ENCODE measurements at regions not wholly inside any gene's neighbourhood (a gene's known extent, or its start where the extent isn't known, plus 50 kb on each side); places are given as distances from the start of the nearest gene placed in this dataset.
A peak's percentile ranks its signal among the peaks of the same experiment; 100 is the strongest.

- no peak for DNase-seq
Observed at GRCh38 chr9:73805111-73805510, 653.4 kb downstream of the ANXA1 start.

DNA sequence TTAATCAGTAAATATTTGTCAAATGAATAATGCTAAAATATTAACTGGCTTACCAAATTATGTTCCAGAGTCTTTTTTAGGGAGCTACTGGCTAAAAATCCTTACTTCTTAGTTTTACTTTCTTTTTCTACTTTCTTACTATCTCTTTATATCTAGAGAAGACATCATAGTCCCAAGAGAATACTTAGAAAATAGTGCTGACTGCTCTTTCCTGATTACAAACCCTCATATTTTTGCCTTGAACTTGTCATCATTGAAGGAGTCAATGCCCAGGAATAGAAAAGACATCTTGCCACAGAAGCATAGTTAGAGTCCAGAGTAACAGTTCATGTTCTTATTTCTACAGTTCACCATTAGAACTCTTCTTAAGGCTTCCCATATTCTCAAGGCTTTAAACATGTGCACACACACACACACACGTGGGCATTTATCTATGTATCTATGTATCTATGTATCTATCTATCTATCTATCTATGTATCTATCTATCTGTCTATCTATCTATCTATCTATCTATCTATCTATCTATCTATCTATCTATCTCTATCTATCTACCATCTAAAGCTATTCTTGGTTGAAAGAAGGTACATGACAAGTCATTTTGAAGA, 654.3 kb downstream of the ANXA1 start:
- DNase-seq: no peak

DNA sequence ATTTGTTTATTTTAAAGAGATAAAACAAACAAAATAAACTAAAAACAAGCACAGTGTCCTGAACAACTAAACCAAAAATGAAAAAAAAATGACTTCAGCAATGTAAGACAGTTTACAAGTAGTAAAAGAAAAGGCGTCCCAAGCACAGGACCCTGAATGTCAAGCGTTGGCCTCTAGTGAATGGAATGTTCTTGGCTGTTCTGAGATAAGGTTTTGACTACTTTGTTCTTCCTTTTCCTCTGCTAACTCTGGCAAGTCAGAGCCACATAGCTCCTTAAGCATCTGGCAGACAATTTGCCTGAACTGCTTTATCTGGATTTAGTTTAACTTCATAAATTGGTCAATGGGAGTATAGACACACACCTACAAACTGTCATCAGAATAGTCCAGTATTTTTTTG, 655.2 kb downstream of the ANXA1 start:
- DNase-seq: no peak

GRCh38 chr9:73807952-73808351, 656.3 kb downstream of the ANXA1 start:
- no peak for DNase-seq

GRCh38 chr9:73810585-73811215, 659.0 kb downstream of the ANXA1 start:
- DNase-seq: no peak

- no peak for DNase-seq
Observed at GRCh38 chr9:73813546-73813945, 661.9 kb downstream of the ANXA1 start.

DNA sequence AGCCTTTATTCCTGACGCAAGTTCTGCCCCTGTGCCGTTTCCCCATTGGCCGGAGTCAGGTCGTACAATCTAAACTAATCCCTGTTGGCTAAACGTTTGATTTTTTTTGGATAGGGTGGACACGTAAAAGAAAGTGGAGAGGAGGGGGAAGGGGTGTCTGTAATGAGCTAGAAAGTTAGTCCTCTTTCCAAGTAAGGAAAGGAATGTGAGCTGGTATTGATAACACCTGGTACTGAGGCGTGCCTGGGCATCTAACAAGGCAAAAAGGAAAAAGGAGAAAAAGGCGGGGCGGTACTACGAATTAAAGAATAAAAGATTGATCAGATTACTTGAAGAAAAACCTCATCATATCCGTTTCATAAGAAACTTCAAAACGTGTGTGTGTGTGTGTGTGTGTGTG, 665.2 kb downstream of the ANXA1 start:
- no peak for DNase-seq

GRCh38 chr9:73824671-73825070, 672.5 kb upstream of the RORB start:
- no peak for DNase-seq

DNA sequence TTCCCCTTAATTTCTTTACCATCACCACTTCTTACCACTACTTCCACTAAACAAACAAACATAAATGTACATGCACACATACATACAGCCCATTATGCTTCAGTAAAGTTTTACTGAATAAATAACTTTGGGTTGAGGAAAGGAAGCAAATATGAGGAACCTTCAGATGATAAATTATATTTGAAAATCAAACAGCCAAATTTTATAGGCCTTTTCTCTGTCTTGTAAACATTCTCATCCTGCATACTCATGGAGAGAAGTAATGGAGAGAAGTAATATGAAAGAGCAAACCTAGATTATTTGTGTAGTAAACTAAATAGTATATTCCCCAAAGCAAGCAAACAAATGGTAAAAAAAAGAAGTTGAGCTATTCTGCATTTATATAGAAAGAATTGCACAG, 658.3 kb upstream of the RORB start:
- no peak for DNase-seq

- no peak for DNase-seq
Observed at GRCh38 chr9:73839471-73839870, 657.7 kb upstream of the RORB start.

- no peak for DNase-seq
Observed at GRCh38 chr9:73841018-73841417, 656.1 kb upstream of the RORB start.

GRCh38 chr9:73844135-73844534, 653.0 kb upstream of the RORB start:
- peak; percentile 52 for DNase-seq

DNA sequence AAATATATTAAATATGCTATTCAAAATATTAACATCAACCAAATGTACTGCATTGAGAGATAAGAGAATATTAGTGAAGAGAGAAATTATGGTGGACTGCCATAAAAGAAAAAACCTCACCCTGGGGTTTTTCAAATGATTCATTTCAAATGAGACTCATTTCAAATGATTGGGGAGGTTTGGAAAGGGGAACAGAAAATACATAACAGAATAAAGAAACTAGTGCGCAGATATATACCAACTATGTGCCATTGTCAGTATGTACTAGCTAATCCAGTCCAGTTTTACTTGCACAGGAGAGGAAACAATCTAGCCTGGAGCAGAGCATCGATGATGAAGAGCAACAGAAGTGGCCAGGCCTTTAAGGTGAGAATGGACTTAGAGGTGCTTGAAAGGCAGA, 651.6 kb upstream of the RORB start:
- DNase-seq: no peak

DNA sequence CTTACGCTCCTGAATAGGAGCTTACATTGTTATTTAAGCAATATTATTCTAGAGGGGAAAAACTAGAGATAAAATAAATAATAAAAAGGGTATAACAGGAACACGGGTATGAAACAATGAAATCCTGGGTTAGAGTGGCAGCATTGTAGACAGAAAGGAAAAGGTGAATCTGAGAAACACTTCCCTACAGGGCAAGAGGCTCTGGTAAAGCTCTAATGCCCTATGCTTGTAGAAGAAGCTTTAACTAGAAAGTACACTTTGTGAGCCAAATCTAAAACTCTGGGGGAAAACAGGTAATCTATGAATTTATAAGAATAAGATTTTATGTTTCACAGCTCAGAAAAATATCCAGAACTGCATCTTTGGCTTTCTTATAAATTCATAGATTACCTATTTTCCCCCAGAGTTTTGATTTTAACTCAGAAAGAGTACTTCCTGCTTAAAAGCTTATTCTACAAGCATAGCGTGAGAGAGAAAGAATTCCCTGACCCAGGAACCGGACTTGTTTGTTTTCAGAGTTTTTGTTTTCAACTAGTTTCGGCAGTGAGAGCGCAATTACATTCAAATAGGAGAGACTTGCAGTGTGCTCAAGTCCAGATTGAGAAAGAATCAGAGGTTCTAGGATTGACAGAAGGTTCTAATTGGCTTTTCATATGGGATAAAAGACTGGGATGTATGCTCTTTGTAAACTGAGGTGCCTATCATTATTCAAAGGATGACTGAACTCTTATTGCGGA, 651.0 kb upstream of the RORB start:
- no peak for DNase-seq

GRCh38 chr9:73847536-73847935, 649.6 kb upstream of the RORB start:
- no peak for DNase-seq

DNA sequence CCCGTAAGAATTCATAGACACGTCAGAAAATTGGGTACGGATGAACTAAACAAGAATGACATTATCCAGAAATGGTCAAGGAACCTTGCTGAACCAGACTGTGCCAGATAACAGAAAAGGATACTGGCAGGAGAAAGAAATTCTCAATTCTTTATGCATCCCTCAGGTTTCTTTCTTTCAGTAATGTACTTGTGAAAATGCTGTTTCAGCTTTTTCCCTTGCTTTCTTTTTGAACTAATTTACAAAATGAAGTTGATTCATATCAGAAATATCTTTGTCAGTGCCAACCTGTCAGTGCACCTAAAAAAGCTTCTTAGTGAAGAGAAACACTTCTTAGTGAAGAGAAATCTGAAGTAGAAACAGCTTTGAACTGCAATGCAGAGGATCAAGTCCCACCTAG, 643.6 kb upstream of the RORB start:
- DNase-seq: no peak

- no peak for DNase-seq
Observed at GRCh38 chr9:73855206-73855605, 641.9 kb upstream of the RORB start.

DNA sequence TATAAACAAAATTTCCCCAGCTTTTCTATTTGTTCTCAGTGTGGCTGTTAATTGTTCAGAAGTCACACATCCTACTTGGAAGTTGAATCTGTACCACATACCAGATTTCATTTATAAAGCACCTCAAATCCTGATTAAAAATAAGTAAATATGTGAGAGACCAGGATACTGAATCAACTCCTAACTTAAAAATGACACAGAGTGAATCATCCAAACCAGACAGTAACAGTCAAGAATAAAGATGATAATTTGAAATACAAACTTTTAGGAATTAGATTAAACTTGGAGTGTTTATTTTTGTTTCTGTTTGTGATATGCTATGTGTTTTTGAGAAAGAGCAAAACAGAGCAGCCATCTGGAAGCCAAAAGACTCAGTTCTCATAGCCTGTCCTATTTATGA, 633.2 kb upstream of the RORB start:
- no peak for DNase-seq

GRCh38 chr9:73866451-73866850, 630.7 kb upstream of the RORB start:
- no peak for DNase-seq

GRCh38 chr9:73869264-73869663, 627.9 kb upstream of the RORB start:
- DNase-seq: peak; percentile 60

GRCh38 chr9:73871636-73872035, 625.5 kb upstream of the RORB start:
- no peak for DNase-seq

- DNase-seq: no peak
Observed at GRCh38 chr9:73872701-73873100, 624.4 kb upstream of the RORB start.

- DNase-seq: no peak
Observed at GRCh38 chr9:73880101-73880500, 617.0 kb upstream of the RORB start.

DNA sequence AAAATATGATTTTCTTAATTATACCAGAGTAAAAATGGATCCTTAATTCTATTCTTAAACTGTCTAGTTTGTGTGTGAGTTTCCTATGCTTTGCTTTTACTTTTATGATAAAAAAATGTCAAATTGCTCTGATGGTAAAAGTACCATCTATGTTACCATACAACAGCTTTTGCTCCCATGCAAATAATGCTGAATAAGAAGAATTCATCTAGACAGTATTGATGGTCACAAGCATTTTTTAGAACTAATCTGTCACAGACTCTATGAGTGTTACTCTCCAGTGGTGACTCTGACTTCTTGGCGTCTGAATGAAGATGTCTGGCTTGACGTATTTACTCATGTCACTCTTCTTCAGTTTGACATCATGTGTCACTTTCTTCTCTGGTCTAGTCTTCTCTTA, 608.1 kb upstream of the RORB start:
- DNase-seq: no peak
